HG03103 (cell line): ENCODE measurements at regions not wholly inside any gene's neighbourhood (a gene's known extent, or its start where the extent isn't known, plus 50 kb on each side); places are given as distances from the start of the nearest gene placed in this dataset.

Experiments used
- ATAC-seq: cut with Tn5 transposase; IDR thresholded peaks from one replicate; pipeline ENCODE4 v1.9.1; 2021; ENCODE audit warnings: low read depth; ENCODE audit not compliant: unreplicated experiment

- no peak for ATAC-seq
Observed at GRCh38 chr2:221019668-221020067, 552.4 kb downstream of the EPHA4 start.

GRCh38 chr2:221022554-221022953, 549.5 kb downstream of the EPHA4 start:
- no peak for ATAC-seq

GRCh38 chr2:221025398-221025797, 546.7 kb downstream of the EPHA4 start:
- no peak for ATAC-seq

- ATAC-seq, result no peak
Observed at GRCh38 chr2:221034026-221034701, 537.9 kb downstream of the EPHA4 start.

GRCh38 chr2:221034973-221035372, 537.1 kb downstream of the EPHA4 start:
- no peak for ATAC-seq

GRCh38 chr2:221042926-221043325, 529.2 kb downstream of the EPHA4 start:
- ATAC-seq, result no peak

GRCh38 chr2:221044781-221045180, 527.3 kb downstream of the EPHA4 start:
- no peak for ATAC-seq

GRCh38 chr2:221050020-221050795, 521.9 kb downstream of the EPHA4 start:
- no peak for ATAC-seq

- no peak for ATAC-seq
Observed at GRCh38 chr2:221051162-221051561, 520.9 kb downstream of the EPHA4 start.

- ATAC-seq, result no peak
Observed at GRCh38 chr2:221060376-221060775, 511.7 kb downstream of the EPHA4 start.

GRCh38 chr2:221063568-221063967, 508.5 kb downstream of the EPHA4 start:
- no peak for ATAC-seq

GRCh38 chr2:221064058-221064854, 507.8 kb downstream of the EPHA4 start:
- ATAC-seq, result no peak

- no peak for ATAC-seq
Observed at GRCh38 chr2:221064880-221065279, 507.2 kb downstream of the EPHA4 start.

GRCh38 chr2:221068123-221068522, 504.0 kb downstream of the EPHA4 start:
- no peak for ATAC-seq

- no peak for ATAC-seq
Observed at GRCh38 chr2:221070106-221070505, 502.0 kb downstream of the EPHA4 start.

GRCh38 chr2:221073326-221074049, 498.6 kb downstream of the EPHA4 start:
- ATAC-seq, result no peak

- ATAC-seq, result no peak
Observed at GRCh38 chr2:221074238-221074637, 497.9 kb downstream of the EPHA4 start.

- ATAC-seq, result no peak
Observed at GRCh38 chr2:221075203-221075602, 496.9 kb downstream of the EPHA4 start.

GRCh38 chr2:221077251-221077650, 494.9 kb downstream of the EPHA4 start:
- no peak for ATAC-seq

GRCh38 chr2:221077799-221078198, 494.3 kb downstream of the EPHA4 start:
- ATAC-seq, result no peak
